HG02973 (cell line): ENCODE measurements at regions not wholly inside any gene's neighbourhood (a gene's known extent, or its start where the extent isn't known, plus 50 kb on each side); places are given as distances from the start of the nearest gene placed in this dataset.

ENCODE experiments used
- ATAC-seq: cut with Tn5 transposase; IDR thresholded peaks from one replicate; pipeline ENCODE4 v1.9.1; 2021; ENCODE audit warnings: moderate library complexity; ENCODE audit not compliant: unreplicated experiment

GRCh38 chr5:174326372-174326771 is 280.9 kb downstream of the NSG2 start:
- ATAC-seq, result no peak

GRCh38 chr5:174327317-174327864 is 281.9 kb downstream of the NSG2 start:
- ATAC-seq, result peak; percentile 56

GRCh38 chr5:174327896-174328295 is 282.4 kb downstream of the NSG2 start:
- ATAC-seq, result no peak

GRCh38 chr5:174328631-174329299 is 283.3 kb downstream of the NSG2 start:
- no peak for ATAC-seq

- no peak for ATAC-seq
These were observed 284.2 kb downstream of the NSG2 start for GRCh38 chr5:174329738-174330137.

- no peak for ATAC-seq
These were observed 290.3 kb downstream of the NSG2 start for GRCh38 chr5:174335682-174336364.

- ATAC-seq, result no peak
These were observed 291.0 kb downstream of the NSG2 start for GRCh38 chr5:174336479-174336878.

- no peak for ATAC-seq
These were observed 292.0 kb downstream of the NSG2 start for GRCh38 chr5:174337276-174338184.

- ATAC-seq, result no peak
These were observed 292.9 kb downstream of the NSG2 start for GRCh38 chr5:174338185-174339010.

- ATAC-seq, result no peak
These were observed 293.6 kb downstream of the NSG2 start for GRCh38 chr5:174339130-174339529.

GRCh38 chr5:174340226-174340625 is 294.7 kb downstream of the NSG2 start:
- ATAC-seq, result no peak

GRCh38 chr5:174342696-174343095 is 297.2 kb downstream of the NSG2 start:
- ATAC-seq, result no peak

GRCh38 chr5:174343826-174344225 is 298.3 kb downstream of the NSG2 start:
- ATAC-seq, result no peak

GRCh38 chr5:174344335-174344734 is 298.8 kb downstream of the NSG2 start:
- ATAC-seq, result no peak

GRCh38 chr5:174347183-174347582 is 301.7 kb downstream of the NSG2 start:
- ATAC-seq, result no peak

- ATAC-seq, result no peak
These were observed 302.9 kb downstream of the NSG2 start for GRCh38 chr5:174348311-174348981.

- ATAC-seq, result no peak
These were observed 307.2 kb downstream of the NSG2 start for GRCh38 chr5:174352681-174353080.

- ATAC-seq, result no peak
These were observed 309.1 kb downstream of the NSG2 start for GRCh38 chr5:174354571-174354970.

GRCh38 chr5:174355208-174355612 is 309.7 kb downstream of the NSG2 start:
- ATAC-seq, result no peak

GRCh38 chr5:174355995-174356394 is 310.5 kb downstream of the NSG2 start:
- no peak for ATAC-seq
